Pons (tissue), 1 donor: ENCODE measurements at regions not wholly inside any gene's neighbourhood (a gene's known extent, or its start where the extent isn't known, plus 50 kb on each side); places are given as distances from the start of the nearest gene placed in this dataset.
"Not testable (repeated sequence)": the region's sequence is repeated elsewhere in the genome, so short reads cannot be mapped to it uniquely, and the experiment has no call there.

Experiments used
- DNase-seq: peaks from one replicate; pipeline ENCODE4 v3.0.0-alpha.2; 2016; ENCODE audit warnings: low spot score

GRCh38 chr21:34219334-34220060, 144.3 kb upstream of the KCNE2 start:
- no peak for DNase-seq

- DNase-seq: no peak
Measured at GRCh38 chr21:34220556-34221195, 143.1 kb upstream of the KCNE2 start.

GRCh38 chr21:34221331-34222030, 142.3 kb upstream of the KCNE2 start:
- no peak for DNase-seq

GRCh38 chr21:34222031-34222335, 141.8 kb upstream of the KCNE2 start:
- no peak for DNase-seq

- DNase-seq: peak; percentile 17
Measured at GRCh38 chr21:34223376-34223775, 140.4 kb upstream of the KCNE2 start.

GRCh38 chr21:34227386-34227852, 136.4 kb upstream of the KCNE2 start:
- no peak for DNase-seq

- DNase-seq: no peak
Measured at GRCh38 chr21:34228792-34229191, 135.0 kb upstream of the KCNE2 start.

- DNase-seq: no peak
Measured at GRCh38 chr21:34229353-34229752, 134.5 kb upstream of the KCNE2 start.

GRCh38 chr21:34233741-34234140, 130.1 kb upstream of the KCNE2 start:
- not testable (repeated sequence) for DNase-seq

GRCh38 chr21:34235514-34235913, 128.3 kb upstream of the KCNE2 start:
- no peak for DNase-seq

GRCh38 chr21:34242973-34243372, 120.8 kb upstream of the KCNE2 start:
- no peak for DNase-seq

GRCh38 chr21:34243562-34243961, 120.2 kb upstream of the KCNE2 start:
- no peak for DNase-seq

- DNase-seq: no peak
Measured at GRCh38 chr21:34252751-34253150, 111.1 kb upstream of the KCNE2 start.

GRCh38 chr21:34255073-34255472, 108.7 kb upstream of the KCNE2 start:
- no peak for DNase-seq

- no peak for DNase-seq
Measured at GRCh38 chr21:34260277-34261008, 103.4 kb upstream of the KCNE2 start.

GRCh38 chr21:34261841-34262468, 101.9 kb upstream of the KCNE2 start:
- no peak for DNase-seq

GRCh38 chr21:34262469-34262845, 101.3 kb upstream of the KCNE2 start:
- DNase-seq: no peak

- no peak for DNase-seq
Measured at GRCh38 chr21:34263629-34264028, 100.2 kb upstream of the KCNE2 start.

GRCh38 chr21:34266351-34266750, 97.5 kb upstream of the KCNE2 start:
- no peak for DNase-seq

- no peak for DNase-seq
Measured at GRCh38 chr21:34268493-34268892, 95.3 kb upstream of the KCNE2 start.

- no peak for DNase-seq
Measured at GRCh38 chr21:34270411-34270810, 93.4 kb upstream of the KCNE2 start.

- DNase-seq: no peak
Measured at GRCh38 chr21:34271189-34271851, 92.5 kb upstream of the KCNE2 start.
